ENCODE measurements at regions not wholly inside any gene's neighbourhood (a gene's known extent, or its start where the extent isn't known, plus 50 kb on each side); places are given as distances from the start of the nearest gene placed in this dataset.

GRCh38 chr3:22353126-22353525 is 602.1 kb upstream of the ZNF385D start:
- Histone ChIP-seq H3K27me3 (ENCODE audit: control insufficient read depth in 2 of 2, insufficient read depth in 2 of 2, low read length in 2 of 2) (no peaks in the 10 kb centered on the region), H3K4me1 (ENCODE audit: control insufficient read depth, extremely low read depth, insufficient read depth, low read length) (no peaks in the 10 kb centered on the region), H3K36me3 (ENCODE audit: control insufficient read depth in 2 of 2, extremely low read depth in 1 of 2, insufficient read depth in 2 of 2, low read length in 2 of 2) (no peaks in the 10 kb centered on the region), H3K79me2 (ENCODE audit: control insufficient read depth, insufficient read depth, low read length) (no peaks in the 10 kb centered on the region), H3K4me2 (ENCODE audit: insufficient read depth, low read length) (no peak overlapping the region), H3K27ac (ENCODE audit: insufficient read depth, low read depth, low read length) (no peak overlapping the region), H2AFZ (ENCODE audit: low read depth, low read length) (no peak overlapping the region), H3K4me3 (replicated peaks in 1 of 3; ENCODE audit: insufficient read depth in 1 of 3, low read depth in 1 of 3, low read length in 3 of 3) (no peak overlapping the region), H3K9me3 (replicated peaks; ENCODE audit: control insufficient read depth, insufficient read depth, low read length) (no peaks in the 10 kb centered on the region), H3K9ac (replicated peaks; ENCODE audit: extremely low read depth, insufficient read depth, low read length) (no peak overlapping the region), H4K20me1 (replicated peaks; ENCODE audit: control insufficient read depth, extremely low read depth, insufficient read depth, low read length) (no peaks in the 10 kb centered on the region), H3K9me1 (replicated peaks; ENCODE audit: control insufficient read depth, extremely low read depth, insufficient read depth, low read length) (no peaks in the 10 kb centered on the region)
- FAIRE-seq (no peak), DNase-seq (ENCODE audit: low read depth, low spot score) (no peak)
- intact Hi-C loops (cut with micrococcal nuclease) (no loop called here), dilution Hi-C loops (cut with MboI; ENCODE audit: extremely low pct_ligation_motif_present, low sequenced_read_pairs) (no loop called here)
- ChIA-PET CTCF (no interaction called here), POLR2A (no interaction called here)
- no peak for TF ChIP-seq POLR2AphosphoS5 (IDR thresholded peaks at IDR 0.05; ENCODE audit: insufficient read depth, low read depth, low read length)
- no peak for TF ChIP-seq MYC (IDR thresholded peaks at IDR 0.05; ENCODE audit: low read depth, low read length)
- no peak for TF ChIP-seq FOS (IDR thresholded peaks at IDR 0.05; ENCODE audit: borderline replicate concordance, insufficient read depth, low read length)
- no peak for TF ChIP-seq MAX (IDR thresholded peaks at IDR 0.05; ENCODE audit: insufficient read depth, insufficient read length)
- TF ChIP-seq CTCF (IDR thresholded peaks at IDR 0.05; ENCODE audit: extremely low read depth in 1 of 2, insufficient read depth in 1 of 2, low read depth in 1 of 2, low read length in 2 of 2) = no peak
- no peak for TF ChIP-seq JUN (IDR thresholded peaks at IDR 0.05; ENCODE audit: borderline replicate concordance, insufficient read depth, insufficient read length, low read depth)
- TF ChIP-seq GATA2 (IDR thresholded peaks at IDR 0.05; ENCODE audit: insufficient read depth, insufficient read length, low read depth, low read length) = no peak
- no TSS peak for BruUV-seq (replicated peaks)

Data from endothelial cell of umbilical vein (primary cell).